WI38 (cell line): ENCODE measurements at regions not wholly inside any gene's neighbourhood (a gene's known extent, or its start where the extent isn't known, plus 50 kb on each side); places are given as distances from the start of the nearest gene placed in this dataset.
"Not testable (repeated sequence)": the region's sequence is repeated elsewhere in the genome, so short reads cannot be mapped to it uniquely, and the experiment has no call there.

Experiments used
- H3K4me3 ChIP-seq: 2 replicates; pipeline ENCODE4 v1.5.1; 2011; ENCODE audit warnings: low read depth, mild to moderate bottlenecking, control low read depth, low read length
- CTCF ChIP-seq: IDR thresholded peaks from 2 replicates; pipeline ENCODE4 v1.5.1; 2012; ENCODE audit warnings: low read depth, mild to moderate bottlenecking, control low read depth, low read length

DNA sequence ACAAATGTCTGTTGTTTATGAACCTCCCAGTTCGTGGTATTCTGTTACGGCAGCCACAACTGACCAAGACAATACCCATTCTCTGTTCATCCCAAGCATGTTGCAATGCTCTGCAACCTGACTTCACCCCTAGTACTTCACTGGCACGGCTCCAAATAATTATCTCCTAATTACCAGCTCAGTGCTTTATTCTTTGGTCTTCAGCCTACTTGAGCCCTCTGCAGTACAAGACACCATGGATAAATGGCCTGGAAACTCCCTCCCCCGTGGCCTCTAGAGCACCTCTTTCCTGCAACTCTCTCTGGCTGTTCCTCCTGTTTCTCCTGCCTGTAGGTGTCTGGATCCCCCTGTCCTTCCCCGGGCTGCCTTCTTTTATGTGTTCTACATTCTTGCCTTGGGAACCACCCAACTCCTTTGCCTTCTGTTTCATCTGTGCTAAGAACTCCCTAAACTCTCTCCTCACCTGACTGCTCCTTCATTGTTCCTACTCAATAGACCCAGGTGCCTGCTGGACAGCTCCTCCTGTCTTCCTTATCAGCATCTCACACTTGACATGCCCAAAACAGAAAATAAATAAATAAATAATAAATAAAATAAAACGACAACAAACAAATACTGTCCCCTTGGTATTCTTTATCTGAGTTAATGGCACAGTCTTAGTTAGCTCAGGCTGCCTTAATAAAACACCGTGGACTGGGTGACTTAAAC lies 200.4 kb upstream of the IPO5 start:
- no peak for TF ChIP-seq CTCF
- no peak overlapping the region for H3K4me3 ChIP-seq

DNA sequence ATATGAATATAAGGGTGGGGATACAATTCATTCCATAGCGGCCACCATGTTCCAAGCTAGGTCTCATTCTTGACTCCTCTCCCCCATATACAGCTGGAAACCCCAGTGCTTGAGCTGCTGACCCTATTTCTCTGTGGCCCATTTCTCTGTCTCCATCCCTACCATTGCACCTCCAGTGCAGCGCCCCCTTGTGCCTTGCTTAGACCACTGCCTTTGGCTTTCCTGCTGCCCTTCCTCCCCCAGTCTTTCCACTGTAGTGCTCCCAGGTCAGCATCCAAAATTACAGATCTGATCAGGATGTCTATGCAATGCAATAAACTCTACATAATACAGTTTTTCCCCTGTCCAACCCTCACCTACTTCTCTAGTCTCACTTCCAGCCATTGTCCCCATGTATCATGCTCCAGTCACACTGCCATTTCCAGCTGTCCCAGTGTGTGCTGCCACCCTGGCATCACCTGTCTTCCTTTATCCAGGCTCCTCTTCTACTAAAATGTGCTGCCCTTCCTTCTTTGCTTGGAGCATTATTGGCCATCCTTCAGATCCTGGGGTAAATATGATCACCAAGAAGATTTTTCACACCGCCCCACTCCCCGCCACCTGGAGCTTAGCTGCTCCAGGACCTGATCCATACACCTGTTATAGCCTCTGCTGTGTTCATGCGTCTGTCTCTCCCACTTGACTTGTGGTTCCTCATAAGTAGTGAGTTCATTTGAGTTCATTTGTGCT lies 199.4 kb upstream of the IPO5 start:
- H3K4me3 ChIP-seq, result no peak overlapping the region
- no peak for TF ChIP-seq CTCF

GRCh38 chr13:97757807-97758206 lies 195.7 kb upstream of the IPO5 start:
- no peak for TF ChIP-seq CTCF
- H3K4me3 ChIP-seq, result no peak overlapping the region

DNA sequence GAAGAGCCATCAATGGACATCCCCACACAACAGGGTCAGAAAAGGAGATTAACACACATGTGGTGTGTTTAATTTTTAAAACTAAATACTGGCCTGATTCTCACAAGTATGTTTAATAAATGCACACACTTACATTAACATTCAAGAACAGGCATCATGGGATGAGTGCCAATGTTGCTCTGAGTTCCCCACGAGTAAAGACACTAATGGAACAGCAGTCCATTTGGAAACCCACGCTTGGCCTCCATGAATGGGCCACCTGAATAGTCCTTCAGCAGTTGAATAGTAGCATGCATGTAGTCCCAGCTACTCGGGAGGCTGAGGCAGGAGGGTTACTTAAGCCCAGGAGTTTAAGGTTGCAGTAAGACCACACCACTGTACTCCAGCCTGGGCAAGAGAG lies 195.2 kb upstream of the IPO5 start:
- TF ChIP-seq CTCF, result no peak
- no peak overlapping the region for H3K4me3 ChIP-seq

- H3K4me3 ChIP-seq, result no peak overlapping the region
- no peak for TF ChIP-seq CTCF
These were observed 191.5 kb upstream of the IPO5 start for GRCh38 chr13:97761796-97762540.

DNA sequence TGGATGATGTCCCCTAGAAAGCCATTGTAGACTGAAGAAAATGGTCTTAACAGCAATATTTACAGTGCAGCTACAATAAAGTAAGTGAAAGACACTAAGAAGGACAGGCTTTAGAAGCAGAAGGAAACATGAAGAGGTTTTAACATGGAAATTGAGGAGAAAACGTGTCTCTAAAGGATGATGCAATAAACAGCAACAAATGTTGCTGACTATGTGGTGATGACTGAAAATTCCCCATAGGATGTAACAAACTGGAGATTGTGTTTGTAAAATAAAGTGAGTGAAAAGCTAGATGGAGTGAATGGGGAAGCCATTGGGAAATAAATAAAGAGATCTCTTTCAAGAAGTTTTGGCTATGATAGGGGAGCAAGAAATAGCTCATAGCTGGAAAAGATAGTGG lies 186.7 kb upstream of the IPO5 start:
- TF ChIP-seq CTCF, result no peak
- H3K4me3 ChIP-seq, result no peak overlapping the region

GRCh38 chr13:97768134-97768533 lies 185.3 kb upstream of the IPO5 start:
- no peak overlapping the region for H3K4me3 ChIP-seq
- no peak for TF ChIP-seq CTCF

GRCh38 chr13:97770231-97770630 lies 183.2 kb upstream of the IPO5 start:
- not testable (repeated sequence) for H3K4me3 ChIP-seq

DNA sequence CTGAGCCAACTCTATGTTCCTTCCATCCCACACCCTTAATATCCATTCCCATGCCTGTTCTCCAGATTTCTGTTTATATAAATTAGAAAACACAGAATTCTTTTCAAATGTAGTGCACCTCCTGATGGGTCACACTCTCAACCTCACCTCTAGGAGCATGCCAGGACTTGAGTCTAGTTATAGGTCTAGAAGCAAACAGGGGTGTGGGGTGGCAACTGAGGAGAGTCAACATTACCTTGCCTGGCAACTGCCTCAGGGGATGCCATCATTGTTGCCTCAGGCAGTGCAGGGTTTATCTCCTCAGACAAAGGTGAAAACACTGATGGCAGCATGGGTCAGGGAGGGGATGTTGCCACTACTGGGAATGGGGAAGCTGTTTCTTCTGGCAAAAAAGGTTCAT lies 181.0 kb upstream of the IPO5 start:
- H3K4me3 ChIP-seq, result not testable (repeated sequence)

GRCh38 chr13:97774391-97775100 lies 178.9 kb upstream of the IPO5 start:
- not testable (repeated sequence) for H3K4me3 ChIP-seq
